Endodermal cell (in vitro differentiated cells): ENCODE measurements at regions not wholly inside any gene's neighbourhood (a gene's known extent, or its start where the extent isn't known, plus 50 kb on each side); places are given as distances from the start of the nearest gene placed in this dataset.

Experiments used
- DNase-seq: peaks from one replicate; pipeline ENCODE4 v3.0.0-alpha.2; 2017
- H3K27ac ChIP-seq: 2 replicates; pipeline ENCODE4 v1.5.1; 2013; ENCODE audit warnings: mild to moderate bottlenecking, low read depth, low read length, moderate library complexity
- H3K27me3 ChIP-seq: 2 replicates; pipeline ENCODE4 v1.6.1; 2013; ENCODE audit warnings: mild to moderate bottlenecking, low read length, moderate library complexity; ENCODE audit not compliant: insufficient read depth, control insufficient read depth, poor library complexity, severe bottlenecking
- H3K36me3 ChIP-seq: 2 replicates; pipeline ENCODE4 v1.7.0; 2013; ENCODE audit warnings: mild to moderate bottlenecking, low read length, moderate library complexity; ENCODE audit not compliant: control insufficient read depth, insufficient read depth
- H3K4me1 ChIP-seq: one replicate; pipeline ENCODE4 v1.7.0; 2013; ENCODE audit warnings: low read length; ENCODE audit not compliant: control insufficient read depth, insufficient read depth
- H3K4me3 ChIP-seq: 2 replicates; pipeline ENCODE4 v1.5.1; 2013; ENCODE audit warnings: mild to moderate bottlenecking, low read length, moderate library complexity
- H3K9ac ChIP-seq: 2 replicates; pipeline ENCODE4 v1.6.1; 2013; ENCODE audit warnings: mild to moderate bottlenecking, low read length, moderate library complexity; ENCODE audit not compliant: poor library complexity, severe bottlenecking; ENCODE audit errors: extremely low read depth
- H3K9me3 ChIP-seq: 2 replicates; pipeline ENCODE4 v1.6.1; 2013; ENCODE audit warnings: mild to moderate bottlenecking, low read length, moderate library complexity; ENCODE audit not compliant: control insufficient read depth
- H3K27ac Mint-ChIP-seq: 2 replicates; pipeline ENCODE4 v1.8.0; 2020; ENCODE audit warnings: mixed read lengths
- H3K27me3 Mint-ChIP-seq: 2 replicates; pipeline ENCODE4 v1.8.0; 2021; ENCODE audit warnings: mild to moderate bottlenecking, mixed read lengths; ENCODE audit not compliant: insufficient read depth
- H3K36me3 Mint-ChIP-seq: 2 replicates; pipeline ENCODE4 v1.8.0; 2020; ENCODE audit warnings: low read depth, mixed read lengths
- H3K4me1 Mint-ChIP-seq: 2 replicates; pipeline ENCODE4 v1.8.0; 2020; ENCODE audit warnings: mixed read lengths
- H3K4me3 Mint-ChIP-seq: 2 replicates; pipeline ENCODE4 v1.8.0; 2020; ENCODE audit warnings: mild to moderate bottlenecking, moderate library complexity, mixed read lengths
- H3K9me3 Mint-ChIP-seq: 2 replicates; pipeline ENCODE4 v1.8.0; 2020; ENCODE audit warnings: mild to moderate bottlenecking, mixed read lengths
- WGBS, 2 experiments: methylation state at CpG; one replicate each; pipeline versions ENCODE4 v1.1.5 to v1.1.7; 2013; ENCODE audit warnings: missing lambda C conversion rate in 2 of 2, mixed read lengths in 1 of 2; ENCODE audit not compliant: insufficient coverage in 1 of 2, insufficient read length in 1 of 2; 5-methylcytosine and 5-hydroxymethylcytosine counted together
- TF ChIP-seq, protein P1 (sequence below): fragments of 200-600 bp; sonication (generic); conservative IDR thresholded peaks from 2 replicates; pipeline ENCODE4 v1.5.0; 2021; ENCODE audit warnings: antibody characterized with exemption, mild to moderate bottlenecking

DNA sequence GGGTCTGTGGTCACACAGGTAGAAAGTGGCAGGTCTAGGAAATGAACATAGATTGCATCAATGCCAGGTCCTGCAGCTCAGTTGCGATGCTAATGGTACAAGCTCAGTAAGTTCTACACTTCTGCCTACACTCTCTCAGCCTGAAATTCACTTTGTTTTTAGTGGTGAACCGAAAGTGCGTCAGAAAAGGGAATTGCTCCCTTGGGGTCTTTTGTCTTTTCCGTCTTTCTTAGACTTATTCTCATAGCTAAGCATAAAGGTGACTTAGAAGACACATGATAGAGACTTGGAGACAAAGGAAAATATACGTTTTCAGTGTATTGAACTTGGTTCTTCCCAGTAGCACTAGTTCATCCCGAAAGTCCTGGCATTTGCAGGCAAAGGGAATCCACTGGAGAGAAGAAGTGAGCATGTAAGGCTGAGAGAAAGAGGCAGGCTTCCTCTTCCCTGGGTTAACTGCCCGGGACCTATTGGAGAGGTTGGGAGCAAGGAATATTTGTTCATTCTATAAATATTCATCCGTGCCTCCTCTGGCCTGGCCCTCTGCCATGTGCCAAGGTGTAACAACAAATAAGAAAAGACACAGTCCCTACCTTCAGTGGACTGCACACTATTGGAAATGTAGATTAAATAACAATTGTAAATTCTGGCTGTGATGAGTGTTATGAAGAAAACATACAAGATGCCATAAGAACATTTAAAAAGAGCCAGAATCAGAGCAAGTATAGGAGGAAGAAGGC is 785.8 kb downstream of the MED13L start:
- no peak overlapping the region for H3K4me3 ChIP-seq
- DNase-seq, result no peak
- no peaks in the 10 kb centered on the region for H3K36me3 ChIP-seq
- TF ChIP-seq, protein P1, sequence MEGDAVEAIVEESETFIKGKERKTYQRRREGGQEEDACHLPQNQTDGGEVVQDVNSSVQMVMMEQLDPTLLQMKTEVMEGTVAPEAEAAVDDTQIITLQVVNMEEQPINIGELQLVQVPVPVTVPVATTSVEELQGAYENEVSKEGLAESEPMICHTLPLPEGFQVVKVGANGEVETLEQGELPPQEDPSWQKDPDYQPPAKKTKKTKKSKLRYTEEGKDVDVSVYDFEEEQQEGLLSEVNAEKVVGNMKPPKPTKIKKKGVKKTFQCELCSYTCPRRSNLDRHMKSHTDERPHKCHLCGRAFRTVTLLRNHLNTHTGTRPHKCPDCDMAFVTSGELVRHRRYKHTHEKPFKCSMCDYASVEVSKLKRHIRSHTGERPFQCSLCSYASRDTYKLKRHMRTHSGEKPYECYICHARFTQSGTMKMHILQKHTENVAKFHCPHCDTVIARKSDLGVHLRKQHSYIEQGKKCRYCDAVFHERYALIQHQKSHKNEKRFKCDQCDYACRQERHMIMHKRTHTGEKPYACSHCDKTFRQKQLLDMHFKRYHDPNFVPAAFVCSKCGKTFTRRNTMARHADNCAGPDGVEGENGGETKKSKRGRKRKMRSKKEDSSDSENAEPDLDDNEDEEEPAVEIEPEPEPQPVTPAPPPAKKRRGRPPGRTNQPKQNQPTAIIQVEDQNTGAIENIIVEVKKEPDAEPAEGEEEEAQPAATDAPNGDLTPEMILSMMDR, result no peak
- peaks cover 7% of the 10 kb centered on the region for H3K27me3 ChIP-seq
- H3K9me3 Mint-ChIP-seq, result no peaks in the 10 kb centered on the region
- H3K27ac ChIP-seq, result no peak overlapping the region
- peaks cover 8% of the 10 kb centered on the region for H3K4me1 Mint-ChIP-seq
- no peak overlapping the region for H3K9ac ChIP-seq
- H3K4me1 ChIP-seq, result no peaks in the 10 kb centered on the region
- H3K4me3 Mint-ChIP-seq, result no peak overlapping the region
- 73 to 79% methylated on average over 6 to 7 of the region's 8 CpGs for WGBS, 2 experiments
- H3K9me3 ChIP-seq, result no peaks in the 10 kb centered on the region
- no peak overlapping the region for H3K27ac Mint-ChIP-seq
- H3K27me3 Mint-ChIP-seq, result peaks cover 34% of the 10 kb centered on the region
- H3K36me3 Mint-ChIP-seq, result no peaks in the 10 kb centered on the region

DNA sequence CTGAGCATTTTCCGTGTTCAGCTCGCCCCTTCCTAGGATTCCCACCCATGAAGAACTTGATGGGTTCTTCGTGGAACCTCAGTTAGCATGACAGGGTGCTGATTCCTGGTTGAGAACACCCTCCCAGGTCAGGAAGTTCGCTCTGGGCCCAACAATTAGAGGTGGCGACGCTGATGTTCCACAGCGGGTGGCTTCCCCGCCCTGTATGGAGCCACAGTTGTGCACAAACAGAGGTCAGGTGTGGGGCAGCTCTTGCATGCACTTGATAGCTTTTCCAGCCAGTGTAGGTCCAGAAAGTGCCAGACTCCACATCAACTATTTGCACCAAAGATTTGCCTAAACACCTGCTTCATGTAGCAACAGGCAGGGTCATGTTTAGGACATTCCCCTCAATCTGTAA is 788.2 kb downstream of the MED13L start:
- Mint-ChIP-seq H3K36me3 (no peaks in the 10 kb centered on the region), H3K27me3 (peaks cover 38% of the 10 kb centered on the region), H3K27ac (no peak overlapping the region), H3K4me1 (peaks cover 8% of the 10 kb centered on the region), H3K4me3 (no peak overlapping the region), H3K9me3 (peaks cover 5% of the 10 kb centered on the region)
- Histone ChIP-seq H3K36me3 (no peaks in the 10 kb centered on the region), H3K4me1 (no peaks in the 10 kb centered on the region), H3K4me3 (no peak overlapping the region), H3K27me3 (peaks cover 7% of the 10 kb centered on the region), H3K9ac (no peak overlapping the region), H3K27ac (no peak overlapping the region), H3K9me3 (peaks cover 5% of the 10 kb centered on the region)
- DNase-seq, result no peak
- TF ChIP-seq, protein P1, result no peak
- WGBS, 2 experiments, result 80 to 90% methylated on average over 3 to 8 of the region's 8 CpGs

GRCh38 chr12:115485967-115486366 is 791.5 kb downstream of the MED13L start:
- H3K9me3 ChIP-seq, result peaks cover 9% of the 10 kb centered on the region
- H3K9me3 Mint-ChIP-seq, result peaks cover 12% of the 10 kb centered on the region
- H3K27ac ChIP-seq, result peak overlapping the region; percentile 40
- H3K9ac ChIP-seq, result no peak overlapping the region
- DNase-seq, result no peak
- H3K27me3 ChIP-seq, result peaks cover 7% of the 10 kb centered on the region
- whole genome bisulfite sequencing, 2 experiments, result 80 to 89% methylated on average over 6 of the region's 6 CpGs
- H3K4me1 Mint-ChIP-seq, result peaks cover 8% of the 10 kb centered on the region
- peaks cover 34% of the 10 kb centered on the region for H3K27me3 Mint-ChIP-seq
- no peaks in the 10 kb centered on the region for H3K36me3 Mint-ChIP-seq
- no peak overlapping the region for H3K27ac Mint-ChIP-seq
- no peaks in the 10 kb centered on the region for H3K36me3 ChIP-seq
- TF ChIP-seq, protein P1, result no peak
- no peak overlapping the region for H3K4me3 ChIP-seq
- no peak overlapping the region for H3K4me3 Mint-ChIP-seq
- no peaks in the 10 kb centered on the region for H3K4me1 ChIP-seq
